HPDE6-E6E7 (cell line): ENCODE measurements at regions not wholly inside any gene's neighbourhood (a gene's known extent, or its start where the extent isn't known, plus 50 kb on each side); places are given as distances from the start of the nearest gene placed in this dataset.
"Not testable (repeated sequence)": the region's sequence is repeated elsewhere in the genome, so short reads cannot be mapped to it uniquely, and the experiment has no call there.

ENCODE experiments used
- DNase-seq: peaks from one replicate; pipeline ENCODE4 v3.0.0; 2011; ENCODE audit warnings: missing footprints; ENCODE audit errors: extremely low spot score

DNA sequence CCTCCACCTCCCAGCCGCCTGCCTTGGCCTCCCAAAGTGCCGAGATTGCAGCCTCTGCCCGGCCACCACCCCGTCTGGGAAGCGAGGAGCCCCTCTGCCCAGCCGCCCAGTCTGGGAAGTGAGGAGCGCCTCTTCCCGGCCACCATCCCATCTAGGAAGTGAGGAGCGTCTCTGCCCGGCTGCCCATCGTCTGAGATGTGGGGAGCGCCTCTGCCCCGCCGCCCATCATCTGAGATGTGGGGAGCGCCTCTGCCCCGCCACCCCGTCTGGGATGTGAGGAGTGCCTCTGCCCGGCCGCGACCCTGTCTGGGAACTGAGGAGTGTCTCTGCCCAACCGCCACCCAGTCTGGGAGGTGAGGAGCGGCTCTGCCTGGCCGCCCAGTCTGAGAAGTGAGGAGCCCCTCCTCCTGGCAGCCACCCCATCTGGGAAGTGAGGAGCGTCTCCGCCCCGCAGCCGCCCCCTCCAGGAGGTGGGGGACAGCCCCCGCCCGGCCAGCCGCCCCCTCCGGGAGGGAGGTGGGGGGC lies 296.3 kb downstream of the HNRNPD start:
- DNase-seq, result not testable (repeated sequence)

DNA sequence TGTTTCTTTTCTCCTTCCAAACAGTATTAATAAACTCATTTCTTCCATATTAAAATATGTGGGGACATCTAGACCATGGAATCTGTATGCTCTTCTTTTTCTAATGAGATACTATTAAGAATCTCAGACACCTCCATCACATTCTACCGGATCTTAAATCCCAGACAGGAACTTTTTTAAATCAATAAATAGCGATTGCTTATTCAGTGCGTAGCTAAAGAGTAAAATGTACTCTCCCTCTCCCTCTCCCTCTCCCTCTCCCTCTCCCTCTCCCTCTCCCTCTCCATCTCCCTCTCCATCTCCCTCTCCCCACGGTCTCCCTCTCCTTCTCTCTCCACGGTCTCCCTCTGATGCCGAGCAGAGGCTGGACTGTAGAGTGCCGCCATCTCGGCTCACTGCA lies 297.0 kb downstream of the HNRNPD start:
- no peak for DNase-seq

DNA sequence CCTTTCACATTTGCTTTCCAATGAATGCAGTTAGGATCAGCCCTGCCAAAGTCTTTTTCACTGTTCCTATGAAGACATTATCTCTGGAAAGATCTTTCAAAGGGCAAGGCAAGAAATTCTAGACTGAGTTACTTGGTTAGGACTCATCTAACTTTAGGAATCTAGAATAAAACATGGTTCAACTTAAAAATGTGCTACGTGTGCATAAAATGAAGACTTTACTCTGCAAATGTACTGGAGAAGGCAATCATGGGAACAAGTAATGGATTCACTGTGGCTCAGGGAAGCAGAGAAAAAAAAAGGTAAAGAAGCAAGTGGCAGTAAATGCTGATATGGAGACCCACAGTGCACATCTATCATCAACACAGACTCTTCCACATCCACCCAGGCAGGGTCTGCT lies 297.4 kb downstream of the HNRNPD start:
- no peak for DNase-seq

DNA sequence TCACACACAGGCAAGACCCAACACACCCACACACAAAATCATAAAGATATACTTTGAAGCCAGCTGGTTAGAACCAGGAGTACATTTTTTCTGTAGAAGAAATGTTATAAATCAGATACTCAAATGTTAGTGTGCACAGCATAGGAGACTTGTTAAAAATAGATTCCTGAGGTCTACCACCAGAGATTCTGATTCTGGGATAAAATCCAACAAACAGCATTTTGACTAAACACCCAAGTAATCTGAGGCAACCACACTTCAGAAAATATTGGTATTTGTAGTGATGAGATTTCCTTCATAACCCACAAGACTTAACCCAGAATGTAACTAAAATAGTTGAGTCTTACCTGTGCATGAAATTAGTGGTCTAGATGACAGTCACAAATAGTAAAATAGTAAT lies 301.8 kb downstream of the HNRNPD start:
- no peak for DNase-seq

DNA sequence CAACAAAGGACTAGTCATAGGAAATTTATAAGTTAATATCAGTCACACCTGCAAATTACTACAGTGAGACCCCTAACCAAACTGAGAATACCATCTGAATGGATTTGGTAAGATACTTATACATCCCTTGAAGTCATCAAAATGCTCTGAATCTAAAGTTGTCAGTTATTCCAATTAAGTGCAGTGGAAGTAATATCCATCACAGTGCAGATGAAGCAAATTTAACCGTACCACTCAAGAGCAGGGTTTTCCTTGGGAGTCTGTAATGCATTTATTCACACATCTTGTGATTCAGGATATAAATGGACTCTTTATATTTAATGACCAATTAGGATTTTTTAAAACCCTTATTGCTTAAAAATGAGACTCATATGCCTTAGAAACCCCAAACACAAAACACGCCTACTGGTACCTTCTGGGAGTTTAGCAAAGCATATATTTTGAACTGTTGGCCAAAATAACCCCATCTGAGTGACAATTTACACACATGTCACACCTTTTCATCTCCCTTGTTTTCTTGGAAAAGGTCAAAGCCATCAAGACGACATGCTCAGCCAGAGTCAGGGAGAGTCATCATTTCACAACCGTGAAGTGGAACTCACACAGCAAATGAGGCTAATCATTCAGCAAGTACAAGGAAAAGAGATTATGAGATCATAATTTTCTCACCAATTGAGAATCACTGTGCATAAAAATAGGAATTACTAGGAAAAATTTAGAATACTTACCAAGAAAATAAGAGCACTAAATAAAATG lies 303.7 kb downstream of the HNRNPD start:
- no peak for DNase-seq

DNA sequence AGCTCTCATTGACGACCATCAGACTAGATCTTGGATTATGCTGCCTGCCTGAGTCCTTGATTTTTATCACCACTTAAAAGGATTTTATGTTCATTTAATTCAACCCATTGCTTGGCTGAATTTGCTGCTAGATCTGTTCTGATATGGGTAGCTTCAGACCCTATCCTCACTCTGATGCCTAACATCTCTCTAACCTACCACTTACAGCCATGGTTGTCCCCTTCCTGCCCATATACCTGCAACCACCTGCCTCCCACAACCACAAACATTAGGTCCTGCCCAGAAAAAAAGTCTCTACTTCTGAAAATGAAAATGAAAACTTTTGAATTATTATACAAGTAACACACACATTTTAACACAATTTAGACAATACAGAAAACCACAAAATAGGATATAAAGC lies 310.8 kb downstream of the HNRNPD start:
- DNase-seq, result no peak

DNA sequence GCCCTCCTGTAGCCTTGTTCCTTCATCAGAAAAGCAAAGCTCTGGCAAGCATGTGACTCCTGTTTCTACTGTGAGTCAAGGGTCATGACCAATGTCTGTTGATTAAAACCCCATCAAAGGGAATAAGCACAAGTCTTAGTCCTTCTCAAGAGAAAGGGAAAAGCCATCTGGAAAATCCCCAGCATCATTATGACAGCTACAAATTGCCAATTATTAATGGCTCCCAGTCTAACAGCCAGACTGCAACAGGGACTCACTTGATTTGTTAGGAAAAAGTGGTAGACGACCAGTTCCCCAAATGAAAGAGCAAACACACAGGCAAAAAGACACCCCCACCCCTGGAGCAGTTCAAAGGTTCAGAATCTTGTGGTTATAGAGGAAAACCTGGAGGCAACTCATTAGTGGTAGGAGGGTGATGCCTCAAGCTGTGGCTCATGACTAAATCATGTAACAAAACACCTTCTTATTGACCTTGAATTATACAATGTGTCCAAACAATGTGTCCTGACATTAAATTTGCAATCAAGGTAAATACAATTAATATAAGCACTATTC lies 315.7 kb downstream of the HNRNPD start:
- DNase-seq, result no peak

DNA sequence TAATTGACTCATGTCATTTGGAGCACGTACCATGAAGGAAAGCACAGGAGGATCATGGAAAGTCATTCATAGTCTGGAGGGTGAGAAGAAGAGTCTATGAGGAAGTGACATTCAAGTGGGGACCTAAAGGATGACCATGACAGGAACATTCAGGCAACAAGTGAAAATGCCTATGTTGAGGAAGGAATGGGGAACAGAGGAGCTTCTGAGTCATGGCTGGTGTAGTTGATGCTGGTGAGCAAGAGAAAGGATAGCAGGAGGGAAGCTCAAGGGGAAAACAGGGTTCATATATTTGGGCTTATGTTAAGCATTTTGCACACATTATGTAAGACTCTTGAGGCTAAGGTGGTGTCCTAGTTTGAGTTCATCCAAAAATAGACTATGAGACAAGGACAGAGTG lies 318.6 kb downstream of the HNRNPD start:
- DNase-seq, result no peak

DNA sequence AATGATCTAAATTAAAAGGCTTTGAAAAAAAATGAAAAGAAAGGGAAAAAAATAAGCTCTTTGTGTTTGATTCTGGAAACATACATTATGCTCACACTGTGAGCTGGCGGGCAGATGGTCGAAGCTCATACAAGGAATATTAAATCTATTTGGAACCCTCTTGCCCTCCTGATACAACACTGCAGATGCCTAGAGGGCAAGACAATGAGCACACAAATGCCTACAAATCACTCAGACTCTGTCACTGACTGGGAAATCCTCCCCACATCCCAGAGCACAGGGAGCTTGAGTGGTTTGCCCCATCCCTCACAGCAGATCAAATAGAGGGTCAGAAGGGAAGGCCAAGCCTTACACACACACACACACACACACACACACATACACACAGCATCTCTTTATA lies 320.4 kb downstream of the HNRNPD start:
- DNase-seq, result no peak

DNA sequence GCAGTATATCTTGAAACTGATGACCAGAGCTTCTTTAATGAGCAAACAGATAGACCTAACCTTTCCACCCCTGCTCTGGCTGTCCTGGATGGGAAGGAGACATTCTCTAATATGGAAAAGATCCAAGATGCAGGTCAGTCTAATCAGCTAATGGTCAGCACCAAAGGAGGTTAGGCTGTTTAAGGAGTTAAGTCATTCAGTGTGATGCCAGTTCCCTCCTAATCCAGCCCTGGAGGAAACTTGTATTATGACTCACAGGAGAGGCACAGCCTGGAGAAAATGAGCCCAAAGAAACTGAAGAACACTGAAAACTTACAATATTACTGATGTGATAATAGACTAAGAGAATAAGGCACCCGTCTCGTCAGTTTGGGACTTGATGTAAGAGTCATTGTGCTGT lies 323.0 kb downstream of the HNRNPD start:
- no peak for DNase-seq

DNA sequence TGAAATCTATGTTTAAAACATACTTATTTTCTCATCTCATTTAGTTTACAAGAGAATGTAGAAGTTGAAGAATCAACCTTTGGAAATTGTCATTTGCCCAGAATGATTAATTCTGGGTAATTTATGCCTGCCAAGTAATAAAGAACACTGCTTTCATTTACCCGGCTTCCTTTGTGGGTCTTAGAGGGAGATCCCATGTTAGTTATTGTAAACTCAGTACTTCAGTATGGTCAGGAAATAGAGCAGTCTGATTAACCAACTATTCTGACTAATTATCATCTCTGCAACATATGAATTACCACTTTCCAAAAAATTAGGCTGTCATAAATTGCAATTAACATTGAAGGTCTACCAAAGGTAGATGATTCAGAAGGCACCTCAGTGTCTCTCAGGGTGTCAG lies 324.5 kb downstream of the HNRNPD start:
- no peak for DNase-seq

DNA sequence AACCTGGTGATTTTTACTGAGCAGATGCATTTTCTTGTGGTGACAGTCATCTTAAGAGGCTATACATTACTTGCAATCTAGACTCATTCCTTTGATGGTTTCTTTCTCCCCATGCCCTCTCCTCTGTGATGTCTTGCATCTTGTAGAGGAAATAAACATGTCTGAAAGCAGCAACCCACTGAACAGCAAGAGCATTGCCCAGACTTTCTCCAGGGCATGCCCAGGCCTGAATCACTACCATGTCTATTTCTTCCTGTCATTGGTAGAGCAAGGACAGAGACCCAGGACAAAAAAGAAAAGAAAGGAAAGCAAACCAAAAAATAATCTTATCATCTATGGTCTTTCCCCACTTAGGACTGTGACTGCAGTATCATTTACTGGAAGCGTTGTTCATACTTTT lies 326.1 kb downstream of the HNRNPD start:
- DNase-seq, result no peak

DNA sequence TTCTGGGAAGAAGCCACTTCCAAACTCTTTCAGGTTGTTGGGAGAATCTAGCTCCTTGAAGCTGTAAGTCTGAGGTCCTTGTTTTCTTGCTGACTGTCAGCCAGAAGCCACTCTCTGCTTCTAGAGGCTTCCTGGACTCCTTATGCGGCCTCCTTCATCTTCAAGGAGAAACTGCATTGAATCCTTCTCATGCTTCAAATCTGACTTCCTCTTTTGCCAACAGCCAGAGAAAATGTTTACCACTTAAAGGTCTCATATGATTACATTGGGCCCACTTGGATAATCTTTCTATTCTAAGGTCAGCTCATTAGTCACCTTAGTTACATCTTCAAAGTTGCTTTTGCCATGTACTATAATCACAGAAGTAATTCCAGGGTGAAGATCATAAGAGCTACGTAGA lies 327.0 kb downstream of the HNRNPD start:
- no peak for DNase-seq

DNA sequence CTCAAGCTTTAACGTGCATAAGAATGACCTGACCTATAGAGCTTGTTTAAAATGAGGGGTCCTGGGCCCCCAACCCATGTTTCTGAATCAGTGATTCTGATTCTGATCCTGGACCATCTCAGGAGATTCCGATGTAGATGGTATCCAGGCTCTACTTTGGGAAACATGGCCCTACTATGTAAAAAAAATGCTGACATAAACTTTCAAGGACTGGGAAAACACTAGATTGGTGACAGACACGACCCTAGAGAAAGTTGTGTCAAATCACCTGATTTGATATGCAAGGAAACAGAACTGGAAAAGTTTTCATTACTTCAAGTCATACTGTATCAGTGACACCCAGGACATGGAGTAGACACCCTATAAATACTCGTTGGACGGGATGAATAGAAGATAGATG lies 328.5 kb downstream of the HNRNPD start:
- DNase-seq, result no peak

DNA sequence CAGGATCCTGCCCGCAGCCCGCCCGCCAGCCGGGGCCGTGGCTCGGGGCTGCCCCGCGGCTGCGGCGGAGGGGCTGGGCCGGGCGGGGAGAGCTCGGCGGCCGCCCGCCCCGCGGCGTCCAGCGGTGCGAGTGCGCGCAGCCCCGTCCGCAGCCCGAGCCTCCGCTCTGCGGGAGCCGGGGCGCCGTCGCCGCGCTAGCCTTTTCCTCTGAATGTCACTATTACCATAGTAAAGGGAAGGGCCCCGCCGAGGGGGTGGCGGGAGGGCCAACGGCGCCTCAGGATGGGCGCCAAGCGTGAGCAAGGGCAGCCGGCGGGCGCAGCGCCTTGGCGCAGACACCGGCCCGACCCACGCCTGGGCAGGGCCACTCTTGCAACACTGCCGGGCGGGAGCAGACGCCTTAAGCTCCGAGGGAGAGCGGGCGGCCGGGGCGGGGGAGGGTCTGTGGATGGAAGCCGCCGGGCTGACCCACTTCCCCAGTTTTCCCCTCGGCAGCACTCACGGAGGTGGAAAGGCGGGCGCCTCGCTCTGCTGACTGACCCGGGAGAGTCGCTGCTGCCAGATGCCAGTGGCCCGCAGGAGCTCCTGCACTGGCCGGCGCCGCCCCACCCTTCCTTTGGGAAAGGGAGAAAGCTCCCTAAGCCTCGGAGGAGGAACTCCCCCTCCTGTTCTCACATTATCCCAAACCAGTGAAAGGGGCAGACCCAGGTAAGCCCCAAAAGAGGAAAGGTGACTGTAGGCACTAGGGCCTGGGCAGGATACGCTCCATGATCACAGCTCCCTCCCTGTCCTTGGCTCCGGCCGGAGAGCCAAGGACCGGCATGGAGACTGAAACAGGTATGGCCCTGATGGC lies 329.4 kb downstream of the HNRNPD start:
- DNase-seq, result peak; percentile 14

DNA sequence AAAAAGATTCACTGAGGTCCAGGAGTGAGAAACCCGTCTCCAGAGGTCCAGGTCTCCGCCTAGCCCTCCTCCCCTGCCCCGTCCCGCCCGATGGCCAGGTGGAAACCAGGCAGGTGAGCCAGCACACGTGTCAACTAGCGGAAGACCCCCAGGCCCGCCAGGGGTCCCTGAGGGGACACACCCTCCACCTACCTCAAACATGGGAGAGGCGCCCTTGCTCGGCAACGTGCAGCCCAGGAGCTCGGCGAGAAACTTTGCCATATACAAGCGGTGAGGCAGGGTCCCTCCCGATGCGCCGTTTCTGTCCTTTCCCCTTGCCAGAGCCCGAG lies 330.0 kb downstream of the HNRNPD start:
- no peak for DNase-seq

DNA sequence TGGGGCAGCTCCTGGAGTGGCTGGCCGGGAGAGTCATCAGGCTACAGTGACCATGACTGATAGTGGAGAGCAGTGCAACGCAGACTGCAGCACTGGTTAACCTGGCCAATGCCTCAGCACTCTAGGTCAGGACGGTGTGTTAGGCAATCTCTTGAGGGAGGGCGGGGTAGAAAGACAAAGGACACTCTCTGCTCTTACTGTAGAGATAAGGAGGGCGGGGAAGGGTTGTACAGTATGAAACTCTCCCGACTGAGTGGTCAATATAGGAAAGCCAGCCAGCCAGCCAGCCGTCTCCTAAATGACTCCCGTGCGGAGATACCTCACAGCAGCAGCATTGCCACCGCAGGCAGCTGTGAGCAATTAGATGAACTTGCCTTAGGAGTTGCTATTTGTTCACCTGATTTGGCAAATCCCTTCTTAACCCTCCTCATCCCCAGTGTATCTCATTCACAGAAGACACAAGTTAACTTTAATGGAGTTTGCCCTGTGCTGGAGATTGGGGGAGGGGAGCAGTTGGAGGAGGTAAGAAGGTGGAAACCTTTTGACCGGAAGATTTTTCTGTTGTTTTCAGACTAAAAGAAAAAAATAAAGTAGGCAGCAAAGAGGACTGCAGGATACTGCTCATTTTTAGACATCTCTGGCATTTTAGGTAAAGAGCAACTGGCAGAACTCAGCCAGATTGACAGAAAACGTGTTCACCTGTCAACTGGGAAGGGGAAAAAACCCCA lies 330.5 kb downstream of the HNRNPD start:
- DNase-seq, result no peak

DNA sequence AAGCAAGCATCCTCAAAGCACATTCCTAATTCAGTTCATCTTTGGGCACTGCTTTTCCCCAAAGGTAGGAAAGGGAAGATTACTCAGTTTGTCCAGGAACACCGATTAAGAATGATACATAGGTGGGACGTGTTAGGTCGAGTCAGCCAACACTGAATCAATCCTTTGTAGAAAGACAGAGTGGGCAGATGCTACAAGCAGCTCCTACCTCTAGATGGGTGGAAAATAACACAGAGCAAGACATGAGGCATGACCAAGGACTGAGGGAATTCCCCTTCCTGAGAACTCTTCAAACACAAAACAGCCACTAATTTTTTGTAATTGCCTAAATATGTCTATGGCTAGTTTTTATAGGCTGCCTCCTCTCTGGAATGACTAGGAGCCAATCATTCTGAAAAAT lies 331.7 kb downstream of the HNRNPD start:
- DNase-seq, result no peak

DNA sequence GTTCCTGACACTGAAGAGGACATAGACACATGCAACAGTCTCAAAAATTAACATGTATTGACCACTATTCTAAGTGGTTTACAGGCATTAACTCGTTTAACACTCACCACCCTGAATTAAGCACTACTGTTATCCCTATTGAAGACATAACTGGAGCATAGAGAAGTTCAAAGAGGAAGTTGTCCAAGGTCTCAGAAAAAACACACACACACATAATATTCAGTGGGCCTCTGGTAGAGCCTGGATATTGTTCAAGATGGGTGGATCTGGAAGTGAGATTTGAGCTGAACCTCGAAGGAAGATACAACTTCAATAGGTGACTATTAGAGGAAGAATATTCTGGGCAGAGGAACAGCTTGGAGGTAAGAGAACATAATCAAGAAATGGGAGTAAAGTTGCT lies 334.9 kb downstream of the HNRNPD start:
- no peak for DNase-seq

DNA sequence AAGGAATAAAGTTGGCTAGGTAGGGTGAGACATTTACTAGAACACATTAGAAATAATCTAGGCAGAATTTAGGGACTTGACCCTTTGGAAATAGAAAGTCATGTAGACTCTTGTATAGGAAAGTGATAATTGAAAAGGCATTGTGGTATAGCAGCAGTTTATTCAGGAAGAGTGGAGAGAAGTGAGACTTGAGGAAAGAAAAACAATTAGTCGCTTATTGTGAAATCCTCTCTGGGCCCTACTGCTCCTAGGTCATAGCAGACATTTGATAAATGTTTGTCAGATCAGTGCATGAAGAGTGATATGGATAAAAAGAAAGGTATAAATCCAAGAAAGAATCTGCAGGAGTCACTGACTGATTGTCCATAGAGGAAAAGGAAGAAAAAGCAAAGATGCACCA lies 337.6 kb downstream of the HNRNPD start:
- DNase-seq, result no peak

DNA sequence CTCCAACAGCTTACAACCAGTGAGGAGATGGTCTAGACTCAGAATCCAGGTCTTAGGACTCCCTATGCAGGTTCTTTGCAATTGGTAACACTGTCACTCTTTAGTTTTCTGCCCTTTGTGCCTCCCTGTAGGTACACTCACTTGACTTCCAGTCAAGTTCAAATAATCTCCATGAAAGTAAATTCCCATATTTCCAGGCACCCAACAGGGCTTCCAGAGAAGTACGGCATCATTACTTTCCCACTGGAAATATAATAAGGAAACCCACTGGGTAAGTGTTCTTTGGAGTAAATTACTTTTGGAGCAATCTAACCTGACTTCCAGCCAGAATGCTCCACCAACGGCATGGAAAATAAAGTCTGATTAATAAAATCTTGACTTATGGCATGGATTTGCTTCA lies 338.9 kb downstream of the HNRNPD start:
- DNase-seq, result no peak

DNA sequence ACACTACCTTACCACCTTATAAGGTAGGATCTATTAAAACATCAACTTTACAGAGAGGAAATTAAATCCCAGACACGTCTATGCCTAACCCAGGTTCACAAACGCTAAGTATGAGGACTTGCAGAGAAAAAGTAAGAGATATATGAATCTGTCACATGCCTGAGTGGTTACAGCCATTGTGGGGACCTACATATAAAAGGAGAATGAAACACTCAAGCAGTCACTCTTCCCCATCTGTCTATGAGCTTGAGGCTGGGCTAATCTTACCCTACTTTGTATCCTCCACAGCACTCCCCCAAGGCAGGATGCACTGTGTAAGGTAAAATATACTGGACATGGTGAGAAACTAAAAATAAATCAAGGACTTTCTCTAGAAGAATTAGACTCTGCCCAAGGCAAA lies 339.9 kb downstream of the HNRNPD start:
- DNase-seq, result no peak
